Gastroesophageal sphincter (tissue), 4 donors: ENCODE measurements at regions not wholly inside any gene's neighbourhood (a gene's known extent, or its start where the extent isn't known, plus 50 kb on each side); places are given as distances from the start of the nearest gene placed in this dataset.
A peak's percentile ranks its signal among the peaks of the same experiment; 100 is the strongest.

Source experiments
- ATAC-seq: fragments of 150-250 bp; one replicate; pipeline ENCODE4 v1.9.1; 2016; ENCODE audit warnings: mild to moderate bottlenecking, moderate library complexity
- H3K27ac ChIP-seq, 4 donors: fragments of 200-600 bp; sonication (generic) in 3 of 4; 1 replicate in 3 of 4; 2 replicates in 1 of 4; pipeline ENCODE4 v1.5.1; 2016 to 2019
- H3K27me3 ChIP-seq: fragments of 200-600 bp; sonication (generic); one replicate; pipeline ENCODE4 v1.5.1; 2019
- H3K36me3 ChIP-seq, 2 donors: fragments of 200-600 bp; sonication (generic); one replicate each; pipeline ENCODE4 v1.5.1; 2019; ENCODE audit warnings: control low read depth in 1 of 2
- H3K4me1 ChIP-seq, 3 donors: fragments of 200-600 bp; sonication (generic); 1 replicate in 2 of 3; 2 replicates in 1 of 3; pipeline ENCODE4 v1.5.1; 2016 to 2019; ENCODE audit warnings: control low read depth in 2 of 3
- H3K4me3 ChIP-seq, 2 donors: fragments of 200-600 bp; sonication (generic); one replicate each; pipeline ENCODE4 v1.5.1; 2019; ENCODE audit warnings: mild to moderate bottlenecking in 1 of 2, moderate library complexity in 1 of 2
- H3K9me3 ChIP-seq, 3 donors: fragments of 200-600 bp; sonication (generic); one replicate each; pipeline ENCODE4 v1.5.1; 2017 to 2019; ENCODE audit warnings: control low read depth in 2 of 3
- CTCF ChIP-seq, 4 experiments: fragments of 200-600 bp in 2 of 4; fragments of 450-650 bp in 2 of 4; sonication (generic) in 1 of 4; IDR thresholded peaks; one replicate each; pipeline ENCODE4 v1.5.1; 2017 to 2019; ENCODE audit warnings: antibody characterized with exemption in 4 of 4, mild to moderate bottlenecking in 2 of 4, moderate library complexity in 2 of 4
- EP300 ChIP-seq: sonication (generic); formaldehyde crosslinking; IDR thresholded peaks from one replicate; pipeline ENCODE4 v1.6.1; 2017; ENCODE audit warnings: antibody characterized with exemption, mild to moderate bottlenecking
- POLR2A ChIP-seq, 2 donors: fragments of 450-650 bp; IDR thresholded peaks; one replicate each; pipeline ENCODE4 v1.6.1; 2017; ENCODE audit warnings: antibody characterized with exemption in 2 of 2, mild to moderate bottlenecking in 2 of 2, moderate library complexity in 1 of 2
- POLR2AphosphoS5 ChIP-seq: sonication (generic); formaldehyde crosslinking; IDR thresholded peaks from one replicate; pipeline ENCODE4 v1.6.1; 2017; ENCODE audit warnings: antibody characterized with exemption
- WGBS, 2 donors: methylation state at CpG; one replicate each; pipeline ENCODE4 v1.1.5; 2018; ENCODE audit warnings: low coverage in 1 of 2; 5-methylcytosine and 5-hydroxymethylcytosine counted together

- no peak overlapping the region for H3K4me3 ChIP-seq
- H3K9me3 ChIP-seq = peaks cover 0 to 12% (median 0%) of the 10 kb centered on the region in 3 donors
- TF ChIP-seq POLR2AphosphoS5 = no peak
- peak overlapping the region in 3 of 4 donors; percentile 80 to 88 (median 83) for H3K27ac ChIP-seq
- WGBS, 2 donors = 90 to 100% methylated on average over 2 to 4 of the region's 4 CpGs
- H3K4me1 ChIP-seq = peaks cover 6 to 55% (median 23%) of the 10 kb centered on the region in 3 donors
- ATAC-seq = no peak
- H3K27me3 ChIP-seq = no peaks in the 10 kb centered on the region
- H3K36me3 ChIP-seq = no peaks in the 10 kb centered on the region
Observed at GRCh38 chr9:129330711-129331492, 152.8 kb upstream of the IER5L start.

GRCh38 chr9:129328355-129329042 lies 150.4 kb upstream of the IER5L start:
- Histone ChIP-seq H3K9me3 (peaks cover 0 to 12% (median 0%) of the 10 kb centered on the region in 3 donors), H3K4me3 (no peak overlapping the region), H3K27me3 (no peaks in the 10 kb centered on the region), H3K36me3 (no peaks in the 10 kb centered on the region), H3K4me1 (peaks cover 0 to 43% (median 4%) of the 10 kb centered on the region in 3 donors), H3K27ac (peak overlapping the region in 2 of 4 donors; percentile 57 to 59)
- WGBS, 2 donors = 57 to 88% methylated on average over 5 to 7 of the region's 13 CpGs
- no peak for ATAC-seq
- TF ChIP-seq EP300 = no peak
- TF ChIP-seq POLR2AphosphoS5 = no peak
- no peak for TF ChIP-seq POLR2A (IDR thresholded peaks at IDR 0.05)
- TF ChIP-seq CTCF (IDR thresholded peaks at IDR 0.05) = no peak

DNA sequence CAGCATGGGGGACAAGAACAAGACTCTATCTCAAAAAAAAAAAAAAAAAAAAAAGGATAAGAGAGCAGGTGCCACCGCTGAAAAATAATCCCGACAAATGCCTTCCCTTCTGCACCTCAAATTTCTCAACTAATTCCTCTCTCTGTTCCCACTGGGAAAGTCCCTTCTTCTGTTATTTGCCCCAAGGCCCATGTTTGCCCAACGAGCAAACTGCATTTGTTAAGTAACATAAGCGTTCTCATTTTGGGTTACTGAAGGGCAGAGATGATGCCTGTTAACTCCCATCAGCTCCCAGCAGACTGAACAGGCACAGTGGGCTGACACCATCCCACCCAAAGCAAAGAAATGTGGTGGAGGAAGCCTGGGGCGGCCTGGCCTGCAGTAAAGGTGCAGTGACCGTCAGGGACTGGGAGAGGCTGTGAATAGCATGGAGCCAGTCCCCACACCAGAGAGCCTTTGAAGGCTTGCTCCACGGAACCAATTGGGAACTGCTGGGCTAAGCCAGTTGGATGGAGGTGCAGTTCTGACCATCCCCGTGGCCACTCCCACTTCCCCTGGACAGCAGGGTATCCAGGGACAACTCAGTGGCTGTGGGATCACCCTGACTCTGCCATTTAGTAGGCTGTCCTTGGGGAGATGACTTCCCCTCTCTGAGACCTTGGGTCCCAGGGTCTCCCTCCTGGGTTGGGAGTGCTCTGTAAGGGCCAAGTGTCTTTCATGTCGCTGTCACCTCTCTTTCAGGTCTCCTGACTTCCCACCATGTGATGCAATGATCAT lies 149.7 kb upstream of the IER5L start:
- Histone ChIP-seq H3K4me3 (no peak overlapping the region), H3K4me1 (peaks cover 0 to 47% (median 4%) of the 10 kb centered on the region in 3 donors), H3K9me3 (peaks cover 0 to 12% (median 0%) of the 10 kb centered on the region in 3 donors), H3K27ac (peak overlapping the region in 2 of 4 donors; percentile 57 to 59), H3K27me3 (no peaks in the 10 kb centered on the region), H3K36me3 (no peaks in the 10 kb centered on the region)
- no peak for TF ChIP-seq CTCF (IDR thresholded peaks at IDR 0.05)
- TF ChIP-seq EP300 = no peak
- no peak for TF ChIP-seq POLR2AphosphoS5
- WGBS, 2 donors = 64 to 88% methylated on average over 3 to 5 of the region's 9 CpGs
- ATAC-seq = no peak

DNA sequence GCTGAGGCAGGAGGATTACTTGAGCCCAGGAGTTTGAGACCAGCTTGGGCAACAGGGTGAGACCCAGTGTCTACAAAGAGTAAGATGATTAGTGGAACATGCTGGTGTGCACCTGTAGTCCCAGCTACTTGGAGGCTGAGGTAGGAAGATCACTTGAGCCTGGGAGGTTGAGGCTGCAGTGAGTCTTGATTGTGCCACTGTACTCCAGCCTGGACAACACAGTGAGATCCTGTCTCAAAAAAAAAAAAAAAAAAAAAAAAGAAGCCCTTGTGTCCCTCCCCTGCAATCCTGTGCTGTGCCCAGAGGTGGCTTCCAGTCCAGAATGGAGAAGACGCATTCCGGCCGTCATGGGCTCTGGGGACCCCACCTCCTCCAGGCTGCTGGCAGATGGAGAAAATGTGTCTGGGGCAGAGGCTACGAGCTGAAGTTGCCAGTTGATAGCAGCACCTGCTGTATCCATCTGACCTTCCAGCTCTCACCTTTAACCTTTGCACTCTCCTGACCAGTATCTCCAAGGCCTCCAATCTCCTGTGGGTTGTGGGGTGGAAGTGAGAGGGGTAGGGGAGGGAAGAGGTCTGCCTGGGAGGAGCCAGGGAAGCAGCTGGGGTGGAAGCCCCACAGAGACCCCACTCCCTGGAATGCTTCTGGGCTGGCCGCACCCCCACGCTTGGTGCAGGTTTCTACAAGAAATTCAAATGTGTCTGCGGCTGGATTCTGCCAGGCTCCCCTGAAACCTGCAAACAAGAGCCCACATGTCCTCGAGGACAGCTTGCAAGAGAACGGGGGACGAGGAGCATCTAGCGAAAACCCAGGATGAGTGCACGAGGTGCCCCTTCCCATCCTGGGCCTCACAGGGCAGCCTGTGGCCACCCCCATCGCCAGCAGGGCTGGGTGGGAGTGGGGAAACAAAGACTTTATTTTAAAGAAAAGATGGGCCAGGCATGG lies 148.3 kb upstream of the IER5L start:
- Histone ChIP-seq H3K9me3 (peaks cover 0 to 11% (median 0%) of the 10 kb centered on the region in 3 donors), H3K27me3 (no peaks in the 10 kb centered on the region), H3K36me3 (no peaks in the 10 kb centered on the region), H3K4me3 (no peak overlapping the region), H3K4me1 (peaks cover 0 to 51% (median 10%) of the 10 kb centered on the region in 3 donors), H3K27ac (no peak overlapping the region)
- TF ChIP-seq POLR2AphosphoS5 (no peak), POLR2A (IDR thresholded peaks at IDR 0.05) (no peak), EP300 (no peak), CTCF (IDR thresholded peaks at IDR 0.05) (no peak)
- ATAC-seq = no peak
- 98% methylated on average over 8 of the region's 13 CpGs; no CpG with 5 or more reads in 1 of the 2 donors for WGBS, 2 donors
